OCI-LY1 (cell line): ENCODE measurements at regions not wholly inside any gene's neighbourhood (a gene's known extent, or its start where the extent isn't known, plus 50 kb on each side); places are given as distances from the start of the nearest gene placed in this dataset.

Experiments used
- H2AFZ ChIP-seq: fragments of 200-600 bp; sonication (generic), shearing (Covaris generic); 2 replicates; pipeline ENCODE4 v1.6.0; 2014; ENCODE audit warnings: antibody characterized with exemption, mild to moderate bottlenecking, low read length
- H3F3A ChIP-seq: fragments of 200-600 bp; sonication (generic), shearing (Covaris generic); 2 replicates; pipeline ENCODE4 v1.6.0; 2014; ENCODE audit warnings: mild to moderate bottlenecking, antibody characterized with exemption, low read length, moderate library complexity; ENCODE audit not compliant: insufficient read depth
- H3K27ac ChIP-seq: fragments of 200-600 bp; sonication (generic); 2 replicates; pipeline ENCODE4 v1.5.1; 2014; ENCODE audit warnings: low read length, mixed run types, mild to moderate bottlenecking, low read depth; ENCODE audit not compliant: poor library complexity, severe bottlenecking
- H3K27me3 ChIP-seq: fragments of 200-600 bp; sonication (generic); 2 replicates; pipeline ENCODE4 v1.6.0; 2014; ENCODE audit warnings: antibody characterized with exemption, mild to moderate bottlenecking, low read length, moderate library complexity; ENCODE audit not compliant: insufficient read depth
- H3K36me3 ChIP-seq: fragments of 200-600 bp; sonication (generic); 2 replicates; pipeline ENCODE4 v1.6.1; 2014; ENCODE audit warnings: mild to moderate bottlenecking, antibody characterized with exemption, low read length, moderate library complexity, mixed read lengths; ENCODE audit not compliant: insufficient read depth
- H3K4me1 ChIP-seq: fragments of 200-600 bp; sonication (generic); 2 replicates; pipeline ENCODE4 v1.5.1; 2014; ENCODE audit warnings: mild to moderate bottlenecking, low read length, moderate library complexity; ENCODE audit not compliant: insufficient read depth, severe bottlenecking
- H3K4me2 ChIP-seq: fragments of 200-600 bp; sonication (generic), shearing (Covaris generic); 2 replicates; pipeline ENCODE4 v1.6.1; 2014; ENCODE audit warnings: low read length
- H3K4me3 ChIP-seq: fragments of 200-600 bp; sonication (generic); 2 replicates; pipeline ENCODE4 v1.5.1; 2014; ENCODE audit warnings: low read length, low read depth, mild to moderate bottlenecking, mixed read lengths; ENCODE audit not compliant: poor library complexity, severe bottlenecking
- H3K79me2 ChIP-seq: fragments of 200-600 bp; shearing (Covaris generic); 2 replicates; pipeline ENCODE4 v1.6.1; 2016; ENCODE audit warnings: mixed run types, low read length, mixed read lengths; ENCODE audit not compliant: insufficient read depth
- H3K9ac ChIP-seq: fragments of 200-600 bp; sonication (generic), shearing (Covaris generic); 2 replicates; pipeline ENCODE4 v1.6.1; 2014; ENCODE audit warnings: mild to moderate bottlenecking, low read length, mixed read lengths
- H3K9me2 ChIP-seq: fragments of 200-600 bp; sonication (generic), shearing (Covaris generic); 2 replicates; pipeline ENCODE4 v1.6.1; 2014; ENCODE audit warnings: low read depth, mild to moderate bottlenecking, low read length, mixed read lengths
- H3K9me3 ChIP-seq: fragments of 200-600 bp; shearing (Covaris generic); 2 replicates; pipeline ENCODE4 v1.6.1; 2014; ENCODE audit warnings: low read length, mixed read lengths
- H4K20me1 ChIP-seq: fragments of 200-600 bp; sonication (generic), shearing (Covaris generic); 2 replicates; pipeline ENCODE4 v1.6.0; 2016; ENCODE audit warnings: mild to moderate bottlenecking, low read length; ENCODE audit not compliant: insufficient read depth
- EZH2 ChIP-seq: fragments of 200-600 bp; sonication (generic), shearing (Covaris generic); IDR thresholded peaks from 2 replicates; pipeline ENCODE4 v1.8.0; 2017; ENCODE audit warnings: borderline replicate concordance, mixed run types, mild to moderate bottlenecking, antibody characterized with exemption, low read length, moderate library complexity, mixed read lengths
- TF ChIP-seq, protein P1 (sequence below): fragments of 200-600 bp; sonication (generic), shearing (Covaris generic); IDR thresholded peaks from 2 replicates; pipeline ENCODE4 v1.5.1; 2017; ENCODE audit warnings: mild to moderate bottlenecking, antibody characterized with exemption, low read length, moderate library complexity, mixed read lengths

DNA sequence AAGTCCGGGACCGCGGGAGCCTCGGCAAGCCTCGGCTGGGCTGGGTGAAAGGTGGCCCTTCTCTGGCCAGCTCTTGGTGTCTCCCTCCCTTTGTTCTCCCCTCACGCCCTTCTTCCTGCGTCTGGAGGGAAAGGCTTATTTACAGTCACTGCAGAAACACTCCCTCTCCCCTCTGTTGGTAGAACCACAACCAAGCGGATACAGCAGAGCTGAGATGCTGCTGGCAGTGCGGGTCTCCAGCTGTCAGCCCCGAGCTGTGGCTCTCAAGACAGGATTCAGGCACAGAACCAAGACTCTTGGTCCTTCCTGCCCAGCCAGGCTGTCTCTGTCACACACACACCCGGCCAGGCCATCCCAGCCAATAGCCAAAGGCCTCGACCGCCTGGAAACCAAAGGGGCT is 133.3 kb downstream of the ENGASE start:
- Histone ChIP-seq H3F3A (no peaks in the 10 kb centered on the region), H4K20me1 (no peaks in the 10 kb centered on the region), H3K79me2 (no peaks in the 10 kb centered on the region), H3K9ac (no peak overlapping the region), H3K4me3 (no peak overlapping the region), H3K36me3 (no peaks in the 10 kb centered on the region), H3K27me3 (no peaks in the 10 kb centered on the region), H3K4me2 (no peak overlapping the region), H3K9me2 (no peaks in the 10 kb centered on the region), H3K4me1 (no peaks in the 10 kb centered on the region), H3K9me3 (no peaks in the 10 kb centered on the region), H3K27ac (no peak overlapping the region), H2AFZ (no peak overlapping the region)
- TF ChIP-seq EZH2: no peak
- TF ChIP-seq, protein P1, sequence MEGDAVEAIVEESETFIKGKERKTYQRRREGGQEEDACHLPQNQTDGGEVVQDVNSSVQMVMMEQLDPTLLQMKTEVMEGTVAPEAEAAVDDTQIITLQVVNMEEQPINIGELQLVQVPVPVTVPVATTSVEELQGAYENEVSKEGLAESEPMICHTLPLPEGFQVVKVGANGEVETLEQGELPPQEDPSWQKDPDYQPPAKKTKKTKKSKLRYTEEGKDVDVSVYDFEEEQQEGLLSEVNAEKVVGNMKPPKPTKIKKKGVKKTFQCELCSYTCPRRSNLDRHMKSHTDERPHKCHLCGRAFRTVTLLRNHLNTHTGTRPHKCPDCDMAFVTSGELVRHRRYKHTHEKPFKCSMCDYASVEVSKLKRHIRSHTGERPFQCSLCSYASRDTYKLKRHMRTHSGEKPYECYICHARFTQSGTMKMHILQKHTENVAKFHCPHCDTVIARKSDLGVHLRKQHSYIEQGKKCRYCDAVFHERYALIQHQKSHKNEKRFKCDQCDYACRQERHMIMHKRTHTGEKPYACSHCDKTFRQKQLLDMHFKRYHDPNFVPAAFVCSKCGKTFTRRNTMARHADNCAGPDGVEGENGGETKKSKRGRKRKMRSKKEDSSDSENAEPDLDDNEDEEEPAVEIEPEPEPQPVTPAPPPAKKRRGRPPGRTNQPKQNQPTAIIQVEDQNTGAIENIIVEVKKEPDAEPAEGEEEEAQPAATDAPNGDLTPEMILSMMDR: no peak

GRCh38 chr17:79205688-79206205 is 131.1 kb downstream of the ENGASE start:
- Histone ChIP-seq H3K36me3 (no peaks in the 10 kb centered on the region), H3K4me2 (no peak overlapping the region), H3K4me1 (no peaks in the 10 kb centered on the region), H3K9me3 (no peaks in the 10 kb centered on the region), H3K27ac (no peak overlapping the region), H3K27me3 (no peaks in the 10 kb centered on the region), H3F3A (no peaks in the 10 kb centered on the region), H3K9ac (no peak overlapping the region), H2AFZ (no peak overlapping the region), H3K4me3 (no peak overlapping the region), H3K79me2 (no peaks in the 10 kb centered on the region), H3K9me2 (no peaks in the 10 kb centered on the region), H4K20me1 (no peaks in the 10 kb centered on the region)
- no peak for TF ChIP-seq EZH2
- TF ChIP-seq, protein P1: no peak

DNA sequence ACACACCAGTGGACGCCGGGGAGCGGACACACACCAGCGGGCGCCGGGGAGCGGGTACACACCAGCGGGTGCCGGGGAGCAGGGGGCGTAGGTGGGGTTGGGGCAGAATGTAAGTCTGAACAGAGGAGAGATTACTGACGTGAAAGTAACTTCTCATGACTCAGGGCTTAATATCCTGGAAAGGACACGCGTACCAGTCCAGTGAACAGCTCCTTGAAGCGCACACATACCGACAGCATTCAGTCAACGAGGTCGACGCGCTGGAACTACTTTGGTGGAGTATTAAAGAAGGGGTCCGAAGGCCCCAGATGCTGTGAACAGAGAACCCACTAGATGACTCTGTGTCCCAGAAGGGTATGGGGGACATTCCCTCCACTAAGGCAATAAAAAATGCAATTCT is 129.6 kb downstream of the ENGASE start:
- H3K4me3 ChIP-seq: no peak overlapping the region
- no peak overlapping the region for H3K4me2 ChIP-seq
- H3K27me3 ChIP-seq: no peaks in the 10 kb centered on the region
- H3K79me2 ChIP-seq: no peaks in the 10 kb centered on the region
- H3K9me3 ChIP-seq: no peaks in the 10 kb centered on the region
- no peak for TF ChIP-seq EZH2
- TF ChIP-seq, protein P1: no peak
- no peak overlapping the region for H3K9ac ChIP-seq
- no peaks in the 10 kb centered on the region for H4K20me1 ChIP-seq
- no peaks in the 10 kb centered on the region for H3K36me3 ChIP-seq
- no peak overlapping the region for H3K27ac ChIP-seq
- H2AFZ ChIP-seq: no peak overlapping the region
- H3K4me1 ChIP-seq: no peaks in the 10 kb centered on the region
- H3F3A ChIP-seq: no peaks in the 10 kb centered on the region
- no peaks in the 10 kb centered on the region for H3K9me2 ChIP-seq
